Mesothelial cell of epicardium (in vitro differentiated cells): ENCODE measurements at regions not wholly inside any gene's neighbourhood (a gene's known extent, or its start where the extent isn't known, plus 50 kb on each side); places are given as distances from the start of the nearest gene placed in this dataset.

Experiments
- DNase-seq, 2 experiments: peaks; one replicate each; pipeline ENCODE4 v3.0.0; 2021; ENCODE audit warnings: low spot score in 2 of 2; ENCODE audit not compliant: unreplicated experiment in 2 of 2
- H3K27ac Mint-ChIP-seq: 2 replicates; pipeline ENCODE4 v1.8.0; 2021; ENCODE audit warnings: mixed read lengths
- H3K27me3 Mint-ChIP-seq: 2 replicates; pipeline ENCODE4 v1.8.0; 2021; ENCODE audit warnings: low read depth, mixed read lengths
- H3K36me3 Mint-ChIP-seq: 2 replicates; pipeline ENCODE4 v1.8.0; 2021; ENCODE audit warnings: mixed read lengths
- H3K4me1 Mint-ChIP-seq: 2 replicates; pipeline ENCODE4 v1.8.0; 2021; ENCODE audit warnings: mixed read lengths
- H3K4me3 Mint-ChIP-seq: 2 replicates; pipeline ENCODE4 v1.8.0; 2021; ENCODE audit warnings: mild to moderate bottlenecking, moderate library complexity, mixed read lengths
- H3K9me3 Mint-ChIP-seq: 2 replicates; pipeline ENCODE4 v1.8.0; 2021; ENCODE audit warnings: mixed read lengths
- TF ChIP-seq, protein P1 (sequence below): fragments of 200-600 bp; sonication (generic); IDR thresholded peaks from one replicate; pipeline ENCODE4 v1.5.0; 2021; ENCODE audit warnings: antibody characterized with exemption; ENCODE audit not compliant: unreplicated experiment

DNA sequence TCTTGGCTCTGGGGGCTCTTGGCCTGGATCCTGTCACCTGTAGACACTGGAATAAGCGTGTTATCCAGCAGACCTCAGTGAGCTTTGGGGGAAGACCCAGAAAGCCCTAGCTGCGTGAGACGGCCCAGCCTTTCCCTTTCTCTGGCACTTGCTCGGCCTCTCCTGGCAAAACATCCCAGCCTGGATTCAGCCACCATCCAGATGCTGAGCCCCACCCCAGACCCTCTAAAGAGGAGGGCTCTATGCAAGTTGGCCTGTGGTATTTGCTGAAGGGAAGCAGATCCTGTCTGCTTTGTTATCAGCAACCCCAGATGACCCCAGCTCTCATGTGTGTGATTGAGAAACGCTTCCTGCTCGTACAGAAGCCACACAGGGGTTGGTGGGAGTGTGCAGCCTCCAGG lies 267.2 kb downstream of the FAM43A start:
- Mint-ChIP-seq H3K27me3 (no peaks in the 10 kb centered on the region), H3K9me3 (peaks cover 11% of the 10 kb centered on the region), H3K4me1 (peaks cover 3% of the 10 kb centered on the region), H3K4me3 (no peak overlapping the region), H3K36me3 (no peaks in the 10 kb centered on the region), H3K27ac (no peak overlapping the region)
- TF ChIP-seq, protein P1, sequence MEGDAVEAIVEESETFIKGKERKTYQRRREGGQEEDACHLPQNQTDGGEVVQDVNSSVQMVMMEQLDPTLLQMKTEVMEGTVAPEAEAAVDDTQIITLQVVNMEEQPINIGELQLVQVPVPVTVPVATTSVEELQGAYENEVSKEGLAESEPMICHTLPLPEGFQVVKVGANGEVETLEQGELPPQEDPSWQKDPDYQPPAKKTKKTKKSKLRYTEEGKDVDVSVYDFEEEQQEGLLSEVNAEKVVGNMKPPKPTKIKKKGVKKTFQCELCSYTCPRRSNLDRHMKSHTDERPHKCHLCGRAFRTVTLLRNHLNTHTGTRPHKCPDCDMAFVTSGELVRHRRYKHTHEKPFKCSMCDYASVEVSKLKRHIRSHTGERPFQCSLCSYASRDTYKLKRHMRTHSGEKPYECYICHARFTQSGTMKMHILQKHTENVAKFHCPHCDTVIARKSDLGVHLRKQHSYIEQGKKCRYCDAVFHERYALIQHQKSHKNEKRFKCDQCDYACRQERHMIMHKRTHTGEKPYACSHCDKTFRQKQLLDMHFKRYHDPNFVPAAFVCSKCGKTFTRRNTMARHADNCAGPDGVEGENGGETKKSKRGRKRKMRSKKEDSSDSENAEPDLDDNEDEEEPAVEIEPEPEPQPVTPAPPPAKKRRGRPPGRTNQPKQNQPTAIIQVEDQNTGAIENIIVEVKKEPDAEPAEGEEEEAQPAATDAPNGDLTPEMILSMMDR, result no peak
- no peak for DNase-seq

DNA sequence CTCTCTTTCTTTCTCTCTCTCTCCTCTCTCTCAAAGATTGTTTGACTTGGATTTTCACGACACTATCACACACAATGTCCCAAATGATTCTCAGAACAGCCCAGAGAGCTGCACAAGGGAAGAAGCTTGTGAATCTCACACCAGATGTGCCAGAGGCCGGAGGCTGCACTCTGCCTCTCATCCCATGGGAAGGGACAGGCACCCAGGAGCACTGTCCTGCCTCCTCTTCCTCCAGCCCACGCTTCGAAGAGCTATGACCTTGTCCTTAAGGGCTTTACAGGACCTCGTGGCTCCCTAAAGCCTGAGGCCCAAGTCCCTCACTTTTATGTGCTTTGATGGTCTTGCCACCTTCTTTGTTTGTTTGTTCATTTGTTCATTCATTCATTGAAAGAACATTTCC lies 267.6 kb downstream of the FAM43A start:
- no peaks in the 10 kb centered on the region for H3K36me3 Mint-ChIP-seq

DNA sequence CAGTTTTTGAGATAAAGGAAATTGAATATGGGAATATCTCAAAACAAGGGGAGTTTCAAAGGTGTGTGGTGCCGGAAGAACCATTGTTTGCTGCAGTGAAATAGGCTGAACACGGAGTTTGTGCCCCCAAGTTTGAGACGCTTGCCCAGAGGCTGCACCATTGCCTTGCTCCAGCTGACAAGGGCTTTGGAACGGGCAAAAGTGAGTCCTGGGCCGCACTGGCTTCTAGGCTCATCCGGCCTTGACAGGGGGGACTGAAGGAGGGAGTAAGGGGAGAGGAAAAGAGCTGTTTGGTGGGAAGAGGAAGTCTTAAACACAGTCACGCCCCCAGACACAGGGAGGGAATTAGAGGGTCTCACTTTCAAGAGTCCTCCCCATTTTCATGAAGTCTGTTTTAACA lies 269.9 kb downstream of the FAM43A start:
- TF ChIP-seq, protein P1, result no peak
- H3K9me3 Mint-ChIP-seq, result no peaks in the 10 kb centered on the region
- no peaks in the 10 kb centered on the region for H3K27me3 Mint-ChIP-seq
- no peak overlapping the region for H3K27ac Mint-ChIP-seq
- DNase-seq, result no peak
- peaks cover 3% of the 10 kb centered on the region for H3K4me1 Mint-ChIP-seq
- H3K36me3 Mint-ChIP-seq, result no peaks in the 10 kb centered on the region
- no peak overlapping the region for H3K4me3 Mint-ChIP-seq

More for the DNA sequence above, 267.6 kb downstream of the FAM43A start:
- H3K9me3 Mint-ChIP-seq, result peaks cover 7% of the 10 kb centered on the region
- H3K4me3 Mint-ChIP-seq, result no peak overlapping the region
- no peaks in the 10 kb centered on the region for H3K27me3 Mint-ChIP-seq
- no peak overlapping the region for H3K27ac Mint-ChIP-seq
- DNase-seq, result no peak
- peaks cover 3% of the 10 kb centered on the region for H3K4me1 Mint-ChIP-seq
- TF ChIP-seq, protein P1, result no peak

DNA sequence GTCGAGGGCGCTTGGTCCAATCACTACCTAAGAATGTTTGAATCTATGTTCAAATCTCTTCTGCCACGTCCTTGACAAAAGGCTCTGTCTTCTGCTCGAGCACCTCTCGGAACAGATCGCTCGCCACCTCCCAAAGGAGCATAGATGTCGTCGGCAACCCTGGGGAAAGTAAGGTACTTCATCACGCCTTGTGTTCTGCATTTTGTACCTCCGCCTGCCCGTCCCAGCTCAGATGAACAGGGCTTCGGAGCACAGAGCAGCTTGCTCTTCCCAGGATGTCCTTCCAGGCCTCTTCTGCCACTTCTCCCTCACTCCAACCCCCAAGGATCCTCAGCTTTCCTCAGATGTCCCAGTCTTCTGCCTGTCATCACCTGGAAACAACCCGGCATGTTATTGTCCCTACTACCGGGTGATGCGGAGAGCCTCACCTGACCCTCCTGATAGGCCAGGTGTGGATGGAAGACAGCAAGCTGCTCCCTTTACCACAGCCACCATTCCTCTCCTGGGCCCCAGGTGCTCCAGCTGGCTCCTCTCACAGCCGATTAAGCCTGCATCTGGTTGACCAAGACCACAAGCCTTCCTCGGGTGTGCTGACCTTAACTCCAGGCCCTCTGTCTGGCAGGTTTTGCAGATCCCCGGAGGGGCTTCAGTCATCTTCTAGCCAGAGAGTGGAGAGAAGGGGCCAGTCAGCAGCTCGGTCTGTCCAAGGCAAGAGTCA lies 270.5 kb downstream of the FAM43A start:
- no peaks in the 10 kb centered on the region for H3K36me3 Mint-ChIP-seq
- H3K4me1 Mint-ChIP-seq, result peaks cover 3% of the 10 kb centered on the region
- DNase-seq, result no peak
- TF ChIP-seq, protein P1, result no peak
- no peaks in the 10 kb centered on the region for H3K27me3 Mint-ChIP-seq
- no peaks in the 10 kb centered on the region for H3K9me3 Mint-ChIP-seq
- no peak overlapping the region for H3K27ac Mint-ChIP-seq
- no peak overlapping the region for H3K4me3 Mint-ChIP-seq

DNA sequence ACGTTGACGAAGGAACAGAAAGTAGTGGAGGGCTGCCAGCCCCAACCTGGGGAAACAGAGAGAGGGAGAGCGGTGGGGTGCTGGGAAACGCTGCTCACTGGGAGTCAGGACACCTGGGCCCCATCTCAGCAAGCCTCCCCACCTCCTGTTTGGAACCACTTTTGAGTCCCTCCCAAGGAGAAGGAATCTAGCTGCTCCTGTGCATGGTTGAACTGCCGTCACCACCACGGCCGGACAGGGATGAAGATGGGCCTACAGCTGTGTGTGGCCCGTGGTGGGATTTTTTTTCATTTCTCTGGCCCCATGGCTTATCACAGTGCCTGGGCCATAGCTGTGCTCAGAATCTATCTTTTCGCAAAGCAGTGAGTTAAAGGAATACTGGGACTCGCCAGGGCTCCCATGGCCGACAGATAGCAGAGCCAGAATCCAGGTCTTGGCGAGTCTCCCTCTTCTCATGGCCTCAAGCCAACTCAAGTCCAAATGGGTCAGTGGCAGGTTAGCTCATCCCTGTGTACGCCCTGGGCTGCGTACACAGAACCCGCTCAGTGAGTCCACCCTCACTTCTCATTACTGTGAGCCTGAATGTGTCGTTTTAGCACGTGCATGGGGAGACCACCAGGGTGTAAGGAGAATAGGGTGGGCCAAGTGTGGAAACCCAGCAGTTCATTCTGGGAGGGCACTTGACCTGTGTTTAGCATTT lies 271.2 kb downstream of the FAM43A start:
- H3K27ac Mint-ChIP-seq, result no peak overlapping the region
- H3K9me3 Mint-ChIP-seq, result no peaks in the 10 kb centered on the region
- no peaks in the 10 kb centered on the region for H3K36me3 Mint-ChIP-seq
- H3K27me3 Mint-ChIP-seq, result no peaks in the 10 kb centered on the region
- no peak overlapping the region for H3K4me3 Mint-ChIP-seq
- H3K4me1 Mint-ChIP-seq, result peaks cover 3% of the 10 kb centered on the region
- DNase-seq, result no peak
- TF ChIP-seq, protein P1, result no peak
